Adrenal gland (tissue), 9 donors: ENCODE measurements at regions not wholly inside any gene's neighbourhood (a gene's known extent, or its start where the extent isn't known, plus 50 kb on each side); places are given as distances from the start of the nearest gene placed in this dataset.

Experiments used
- DNase-seq, 7 donors: peaks; one replicate each; pipeline ENCODE4 v3.0.0-alpha.2; 2019 to 2020
- H3K27ac ChIP-seq, 5 donors: fragments of 200-600 bp; sonication (generic) in 4 of 5; 1 replicate in 3 of 5; 2 replicates in 2 of 5; pipeline versions ENCODE4 v1.5.1 to v1.8.0; 2016 to 2020; ENCODE audit warnings: mild to moderate bottlenecking in 1 of 5
- H3K27me3 ChIP-seq: fragments of 200-600 bp; 2 replicates; pipeline ENCODE4 v1.8.0; 2021
- H3K36me3 ChIP-seq, 2 donors: fragments of 200-600 bp; replicated peaks in 1 of 2; 1 replicate in 1 of 2; 2 replicates in 1 of 2; pipeline versions ENCODE4 v1.5.1 to v1.8.0; 2018 to 2022
- H3K4me1 ChIP-seq, 2 donors: fragments of 200-600 bp; replicated peaks in 1 of 2; 1 replicate in 1 of 2; 2 replicates in 1 of 2; pipeline versions ENCODE4 v1.5.1 to v1.8.0; 2018 to 2021
- H3K4me3 ChIP-seq, 4 donors: fragments of 200-600 bp; sonication (generic) in 3 of 4; one replicate each; pipeline ENCODE4 v1.5.1; 2016 to 2018
- H3K9me3 ChIP-seq, 3 donors: fragments of 200-600 bp; sonication (generic) in 1 of 3; replicated peaks in 1 of 3; 1 replicate in 2 of 3; 2 replicates in 1 of 3; pipeline versions ENCODE4 v1.5.1 to v1.8.0; 2016 to 2021
- POLR2A ChIP-seq, 2 donors: fragments of 450-650 bp; IDR thresholded peaks; one replicate each; pipeline ENCODE4 v1.6.1; 2017; ENCODE audit warnings: antibody characterized with exemption in 2 of 2, mild to moderate bottlenecking in 2 of 2, moderate library complexity in 1 of 2
- WGBS, 4 donors: extraction: QIAGEN DNeasy Blood & Tissue Kit in 2 of 4; methylation state at CpG; one replicate each; pipeline versions ENCODE4 v1.1.5 to v1.1.7; 2013 to 2017; 5-methylcytosine and 5-hydroxymethylcytosine counted together
- intact Hi-C, 2 donors: fragments of 100-400 bp; cut with DNase I; formaldehyde crosslinking; loops; one replicate each; pipeline versions ENCODE4 v1.14.1 to v1.15.0; 2022 to 2023
- TF ChIP-seq, protein P1 (sequence below), 6 experiments: fragments of 450-650 bp in 4 of 6; fragments of 200-600 bp in 2 of 6; sonication (generic) in 1 of 6; IDR thresholded peaks; 1 replicate in 5 of 6; 2 replicates in 1 of 6; pipeline versions ENCODE4 v1.5.1 to v1.8.0; 2016 to 2021; ENCODE audit warnings: antibody characterized with exemption in 6 of 6, mild to moderate bottlenecking in 2 of 6, moderate library complexity in 1 of 6
- donor health status: healthy with polysubstance abuse.
- donor health status: Bipolar disorder and iron deficiency.
- donor health status: DM: yes; HTN: yes; CAD: no.
- donor health status: DM: no; HTN: no; CAD: no.
- donor health status: DM: no; HTN: no; CAD: no.

GRCh38 chr10:124184208-124184830 is 90.9 kb upstream of the CHST15 start:
- no peak for DNase-seq
- Histone ChIP-seq H3K9me3 (no peaks in the 10 kb centered on the region), H3K27me3 (no peaks in the 10 kb centered on the region), H3K4me3 (no peak overlapping the region), H3K27ac (no peak overlapping the region), H3K4me1 (no peaks in the 10 kb centered on the region), H3K36me3 (no peaks in the 10 kb centered on the region)
- WGBS, 4 donors = 67 to 96% (median 93%) methylated on average over 1 to 3 of the region's 3 CpGs
- intact Hi-C loops = no loop called here
- TF ChIP-seq POLR2A (IDR thresholded peaks at IDR 0.05) = no peak
- TF ChIP-seq, protein P1, sequence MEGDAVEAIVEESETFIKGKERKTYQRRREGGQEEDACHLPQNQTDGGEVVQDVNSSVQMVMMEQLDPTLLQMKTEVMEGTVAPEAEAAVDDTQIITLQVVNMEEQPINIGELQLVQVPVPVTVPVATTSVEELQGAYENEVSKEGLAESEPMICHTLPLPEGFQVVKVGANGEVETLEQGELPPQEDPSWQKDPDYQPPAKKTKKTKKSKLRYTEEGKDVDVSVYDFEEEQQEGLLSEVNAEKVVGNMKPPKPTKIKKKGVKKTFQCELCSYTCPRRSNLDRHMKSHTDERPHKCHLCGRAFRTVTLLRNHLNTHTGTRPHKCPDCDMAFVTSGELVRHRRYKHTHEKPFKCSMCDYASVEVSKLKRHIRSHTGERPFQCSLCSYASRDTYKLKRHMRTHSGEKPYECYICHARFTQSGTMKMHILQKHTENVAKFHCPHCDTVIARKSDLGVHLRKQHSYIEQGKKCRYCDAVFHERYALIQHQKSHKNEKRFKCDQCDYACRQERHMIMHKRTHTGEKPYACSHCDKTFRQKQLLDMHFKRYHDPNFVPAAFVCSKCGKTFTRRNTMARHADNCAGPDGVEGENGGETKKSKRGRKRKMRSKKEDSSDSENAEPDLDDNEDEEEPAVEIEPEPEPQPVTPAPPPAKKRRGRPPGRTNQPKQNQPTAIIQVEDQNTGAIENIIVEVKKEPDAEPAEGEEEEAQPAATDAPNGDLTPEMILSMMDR (IDR thresholded peaks at IDR 0.05) = no peak

GRCh38 chr10:124183617-124184016 is 90.2 kb upstream of the CHST15 start:
- TF ChIP-seq, protein P1 (IDR thresholded peaks at IDR 0.05) = no peak
- TF ChIP-seq POLR2A (IDR thresholded peaks at IDR 0.05) = no peak
- H3K4me3 ChIP-seq = no peak overlapping the region
- no peak overlapping the region for H3K27ac ChIP-seq
- no peaks in the 10 kb centered on the region for H3K27me3 ChIP-seq
- no peak for DNase-seq
- WGBS, 4 donors = 86 to 90% (median 87%) methylated on average over 7 of the region's 7 CpGs
- intact Hi-C loops = no loop called here
- no peaks in the 10 kb centered on the region for H3K4me1 ChIP-seq
- no peaks in the 10 kb centered on the region for H3K36me3 ChIP-seq
- H3K9me3 ChIP-seq = no peaks in the 10 kb centered on the region

DNA sequence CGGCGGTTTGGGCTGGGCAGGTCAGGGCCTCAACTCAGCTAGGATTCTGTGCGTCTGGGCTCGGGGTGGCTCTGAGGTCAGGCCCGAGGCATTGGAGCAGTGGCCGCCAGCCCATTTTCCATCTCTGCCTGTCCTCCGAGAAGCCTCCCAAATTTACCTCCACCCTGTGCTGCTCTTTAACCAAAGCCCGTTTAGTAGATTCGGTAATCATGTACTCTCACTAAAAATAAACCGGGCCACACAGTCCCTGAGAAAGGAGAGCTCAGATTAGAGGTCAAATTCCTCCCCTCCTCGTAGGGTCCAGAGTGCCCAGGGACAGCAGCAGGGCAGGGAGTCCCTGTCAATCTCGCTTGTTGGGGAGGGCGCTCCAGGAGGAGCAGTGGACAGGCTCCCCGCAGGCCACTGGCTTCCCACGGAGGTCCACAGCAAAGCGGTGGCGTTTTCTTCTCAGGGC is 88.7 kb upstream of the CHST15 start:
- intact Hi-C loops = no loop called here
- no peak overlapping the region for H3K4me3 ChIP-seq
- TF ChIP-seq, protein P1 (IDR thresholded peaks at IDR 0.05) = no peak
- no peak for TF ChIP-seq POLR2A (IDR thresholded peaks at IDR 0.05)
- no peak for DNase-seq
- 82 to 95% (median 86%) methylated on average over 10 to 17 of the region's 17 CpGs for WGBS, 4 donors
- H3K36me3 ChIP-seq = no peaks in the 10 kb centered on the region
- H3K27me3 ChIP-seq = no peaks in the 10 kb centered on the region
- no peak overlapping the region for H3K27ac ChIP-seq
- no peaks in the 10 kb centered on the region for H3K9me3 ChIP-seq
- H3K4me1 ChIP-seq = no peaks in the 10 kb centered on the region

DNA sequence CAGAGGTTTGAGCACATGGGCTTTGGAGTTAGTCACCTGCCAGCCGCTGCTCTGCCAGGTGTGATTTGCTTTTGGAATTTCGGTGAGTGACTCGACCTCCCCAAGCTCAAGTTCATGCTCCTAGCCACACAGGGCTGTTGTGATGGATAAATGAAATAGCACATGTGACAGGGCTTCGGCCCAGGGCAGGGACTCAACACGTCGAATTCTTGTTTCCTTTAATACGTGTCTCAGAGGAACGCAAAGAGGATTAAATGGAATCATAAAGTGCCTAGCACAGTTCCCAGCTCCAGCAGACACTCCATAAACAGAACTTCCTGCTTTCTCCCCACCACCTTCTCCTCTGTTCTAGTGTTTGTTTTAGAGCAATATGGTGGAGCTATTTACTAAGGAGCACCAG is 88.3 kb upstream of the CHST15 start:
- Histone ChIP-seq H3K9me3 (no peaks in the 10 kb centered on the region), H3K27me3 (no peaks in the 10 kb centered on the region), H3K27ac (no peak overlapping the region), H3K4me3 (no peak overlapping the region), H3K36me3 (no peaks in the 10 kb centered on the region), H3K4me1 (no peaks in the 10 kb centered on the region)
- TF ChIP-seq POLR2A (IDR thresholded peaks at IDR 0.05) = no peak
- TF ChIP-seq, protein P1 (IDR thresholded peaks at IDR 0.05) = no peak
- DNase-seq = no peak
- WGBS, 4 donors = 79 to 89% (median 86%) methylated on average over 8 of the region's 8 CpGs
- intact Hi-C loops = no loop called here
